RWPE2 (cell line): ENCODE measurements at regions not wholly inside any gene's neighbourhood (a gene's known extent, or its start where the extent isn't known, plus 50 kb on each side); places are given as distances from the start of the nearest gene placed in this dataset.
"Not testable (repeated sequence)": the region's sequence is repeated elsewhere in the genome, so short reads cannot be mapped to it uniquely, and the experiment has no call there.

ENCODE experiments used
- ATAC-seq: fragments of 200-7000 bp; cut with Tn5 transposase; 3 replicates; pipeline ENCODE4 v1.9.1; 2021; ENCODE audit warnings: low read depth
- DNase-seq: peaks from one replicate; pipeline ENCODE4 v3.0.0-alpha.2; 2020; ENCODE audit warnings: low spot score
- H3K27ac ChIP-seq: fragments of 450-650 bp; 2 replicates; pipeline ENCODE4 v1.5.1; 2017; ENCODE audit warnings: mild to moderate bottlenecking; ENCODE audit not compliant: poor library complexity, severe bottlenecking
- H3K27me3 ChIP-seq: fragments of 250-450 bp; sonication (Bioruptor Pico); 2 replicates; pipeline ENCODE4 v1.5.1; 2021; ENCODE audit warnings: mild to moderate bottlenecking, moderate library complexity; ENCODE audit not compliant: insufficient read depth, poor library complexity, severe bottlenecking
- H3K36me3 ChIP-seq: fragments of 250-450 bp; sonication (Bioruptor Pico); 2 replicates; pipeline ENCODE4 v1.5.1; 2020; ENCODE audit warnings: low read depth, mild to moderate bottlenecking, moderate library complexity
- H3K4me1 ChIP-seq: fragments of 250-450 bp; sonication (Bioruptor Pico); 2 replicates; pipeline ENCODE4 v1.5.1; 2021; ENCODE audit warnings: mild to moderate bottlenecking, moderate library complexity; ENCODE audit not compliant: insufficient read depth, poor library complexity, severe bottlenecking
- H3K4me3 ChIP-seq: fragments of 250-450 bp; sonication (Bioruptor Pico); 2 replicates; pipeline ENCODE4 v1.5.1; 2021; ENCODE audit warnings: mild to moderate bottlenecking, moderate library complexity; ENCODE audit not compliant: severe bottlenecking
- H3K9me3 ChIP-seq: fragments of 250-450 bp; sonication (Bioruptor Pico); 2 replicates; pipeline ENCODE4 v1.5.1; 2021; ENCODE audit warnings: mild to moderate bottlenecking, moderate library complexity; ENCODE audit not compliant: severe bottlenecking
- CTCF ChIP-seq: fragments of 450-650 bp; IDR thresholded peaks from one replicate; pipeline ENCODE4 v1.5.1; 2017; ENCODE audit warnings: mild to moderate bottlenecking, moderate library complexity; ENCODE audit not compliant: poor library complexity, severe bottlenecking

DNA sequence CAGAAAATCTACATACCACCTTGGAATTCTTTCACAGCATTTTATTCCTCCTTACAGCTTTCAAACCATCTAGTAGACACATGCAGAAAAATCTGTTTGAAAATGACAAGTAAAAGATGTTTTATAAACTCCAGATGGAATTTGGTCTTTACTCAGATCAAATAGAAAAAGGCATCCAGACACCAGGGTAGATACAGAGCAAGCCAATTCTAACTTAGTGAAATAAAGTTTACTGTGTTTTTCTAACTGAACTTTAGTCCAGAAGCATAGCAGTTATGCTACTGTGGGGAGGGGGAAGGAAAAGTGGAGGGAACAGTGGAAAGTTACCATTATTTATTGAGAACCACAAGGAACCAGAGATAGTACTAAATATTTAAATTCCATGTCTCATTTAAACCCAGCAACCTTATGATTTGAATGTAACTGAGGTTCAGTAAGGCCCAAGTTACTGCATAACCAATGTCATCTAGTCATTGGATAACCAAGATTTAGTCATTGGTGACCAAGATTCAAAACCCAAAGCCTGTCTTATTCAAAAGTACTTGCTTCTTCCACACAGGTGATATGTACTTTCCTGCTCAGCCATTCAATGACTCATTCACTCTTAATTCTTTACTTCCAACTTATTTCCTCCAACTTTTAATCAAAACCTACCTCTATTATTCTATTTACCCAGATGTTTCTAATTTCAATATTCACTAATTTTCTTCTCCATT lies 57.7 kb downstream of the RAD51AP2 start:
- no peak for TF ChIP-seq CTCF
- no peaks in the 10 kb centered on the region for H3K4me1 ChIP-seq
- ATAC-seq (no peak), DNase-seq (no peak)
- H3K36me3 ChIP-seq, result no peaks in the 10 kb centered on the region
- no peak overlapping the region for H3K27ac ChIP-seq
- H3K4me3 ChIP-seq, result no peak overlapping the region
- H3K9me3 ChIP-seq, result no peaks in the 10 kb centered on the region
- H3K27me3 ChIP-seq, result no peaks in the 10 kb centered on the region

DNA sequence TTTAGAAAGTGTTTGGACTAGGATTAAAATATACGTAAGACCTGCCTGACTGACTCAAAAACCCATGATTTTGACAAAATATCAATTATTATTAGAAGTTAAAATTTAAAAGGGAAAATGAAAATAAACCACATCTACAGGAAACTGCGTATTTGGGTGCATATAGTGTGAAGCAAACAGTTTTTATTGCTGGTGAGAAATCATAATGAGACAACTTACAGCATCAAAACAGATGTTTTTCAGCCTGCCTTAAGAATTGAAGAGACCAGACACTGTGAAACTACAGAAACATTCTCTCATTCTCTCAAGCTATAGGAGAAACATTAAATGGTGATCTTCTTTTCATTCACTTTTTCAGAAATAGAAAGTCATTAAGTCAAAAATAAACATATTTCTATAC lies 62.9 kb downstream of the RAD51AP2 start:
- Histone ChIP-seq H3K36me3 (no peaks in the 10 kb centered on the region), H3K4me1 (no peaks in the 10 kb centered on the region), H3K4me3 (no peak overlapping the region), H3K27me3 (no peaks in the 10 kb centered on the region), H3K27ac (no peak overlapping the region), H3K9me3 (no peaks in the 10 kb centered on the region)
- TF ChIP-seq CTCF, result no peak
- ATAC-seq, result no peak
- DNase-seq, result no peak

DNA sequence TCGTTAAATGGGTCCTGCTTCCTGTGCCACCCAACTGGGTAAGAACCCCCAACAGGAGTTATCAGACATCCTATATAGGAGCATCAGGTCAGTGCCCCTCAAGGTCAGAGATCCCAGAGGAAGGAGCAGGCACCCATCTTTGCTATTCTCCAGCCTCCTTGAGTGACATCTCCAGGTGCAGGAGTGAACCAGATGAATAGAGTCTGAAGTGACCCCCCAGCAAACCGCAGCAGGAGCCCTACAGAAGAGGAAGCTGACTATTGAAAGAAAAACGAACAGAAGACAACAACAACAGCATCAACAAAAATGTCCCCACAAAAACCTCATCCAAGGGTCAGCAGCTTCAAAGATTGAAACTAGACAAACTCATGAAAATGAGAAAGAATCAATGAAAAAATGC lies 72.0 kb downstream of the RAD51AP2 start:
- H3K36me3 ChIP-seq, H3K27ac ChIP-seq, H3K9me3 ChIP-seq, H3K27me3 ChIP-seq, H3K4me3 ChIP-seq, ATAC-seq, DNase-seq: not testable (repeated sequence)
- H3K4me1 ChIP-seq, result peaks cover 11% of the 10 kb centered on the region

DNA sequence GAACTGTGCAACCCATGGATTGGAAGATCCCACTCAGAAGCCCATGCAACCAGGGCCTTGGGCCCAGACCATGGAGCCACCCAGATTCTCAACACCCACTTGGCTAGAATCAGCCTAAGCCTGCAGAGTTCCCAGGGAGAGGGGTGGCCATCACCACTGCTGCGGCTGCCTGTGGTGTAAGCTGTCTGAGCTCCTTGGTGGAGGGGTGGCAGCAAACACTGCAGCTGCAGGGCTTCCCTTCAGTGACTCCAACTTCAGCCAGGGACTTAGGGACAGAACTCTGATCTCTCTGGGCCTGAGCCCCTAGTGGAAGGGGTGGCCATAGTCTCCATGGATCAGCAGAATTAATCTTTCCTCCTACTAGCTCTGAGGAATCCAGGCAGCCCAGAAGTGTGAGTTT lies 72.5 kb downstream of the RAD51AP2 start:
- no peak overlapping the region for H3K27ac ChIP-seq

DNA sequence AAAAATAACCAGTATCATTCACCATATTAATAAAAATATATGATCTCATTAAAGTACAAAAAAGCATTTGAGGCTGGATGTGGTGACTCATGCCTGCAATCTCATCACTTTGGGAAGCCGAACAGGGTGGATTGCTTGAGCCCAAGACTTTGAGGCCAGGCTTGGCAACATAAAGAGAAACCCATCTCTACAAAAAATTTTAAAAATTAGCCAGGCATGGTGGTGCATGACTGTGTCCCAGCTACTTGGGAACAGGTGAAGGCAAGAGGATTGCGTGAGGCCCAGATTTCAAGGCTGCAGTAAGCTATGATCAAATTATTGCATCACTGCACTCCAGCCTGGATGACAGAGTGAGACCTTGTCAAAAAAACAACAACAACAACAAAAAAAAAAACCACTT lies 75.9 kb downstream of the RAD51AP2 start:
- Histone ChIP-seq H3K27me3 (no peaks in the 10 kb centered on the region), H3K4me1 (peaks cover 15% of the 10 kb centered on the region), H3K36me3 (no peaks in the 10 kb centered on the region), H3K9me3 (no peaks in the 10 kb centered on the region), H3K27ac (no peak overlapping the region), H3K4me3 (no peak overlapping the region)
- TF ChIP-seq CTCF, result no peak
- DNase-seq, result no peak
- peak; percentile 65 for ATAC-seq

More for the DNA sequence above, 72.5 kb downstream of the RAD51AP2 start:
- ATAC-seq (no peak), DNase-seq (no peak)
- peaks cover 15% of the 10 kb centered on the region for H3K4me1 ChIP-seq
- TF ChIP-seq CTCF, result no peak
- H3K4me3 ChIP-seq, result no peak overlapping the region
- no peaks in the 10 kb centered on the region for H3K27me3 ChIP-seq
- no peaks in the 10 kb centered on the region for H3K36me3 ChIP-seq
- H3K9me3 ChIP-seq, result peaks cover 2% of the 10 kb centered on the region
